H1 (cell line): ENCODE measurements at regions not wholly inside any gene's neighbourhood (a gene's known extent, or its start where the extent isn't known, plus 50 kb on each side); places are given as distances from the start of the nearest gene placed in this dataset.

Source experiments
- CTCF ChIA-PET: fragments of 300-600 bp; sonication (Branson Sonifier 250); formaldehyde crosslinking; loops from one replicate; lab custom pipeline; 2021; ENCODE audit not compliant: partially characterized antibody; lab: Charles Lee
- POLR2A ChIA-PET: fragments of 300-600 bp; sonication (Branson Sonifier 250); formaldehyde crosslinking; loops from one replicate; lab custom pipeline; 2021; ENCODE audit warnings: inconsistent platforms; ENCODE audit not compliant: partially characterized antibody; lab: Charles Lee
- DNase-seq, 2 experiments: peaks; one replicate each; pipeline versions ENCODE4 v3.0.0 to v3.0.0-alpha.2; 2010 to 2022; ENCODE audit warnings: low spot score in 2 of 2, low read depth in 1 of 2, mixed read lengths in 1 of 2
- FAIRE-seq: peaks from 2 replicates; lab custom pipeline; 2011; peaks lifted over from hg19 to GRCh38; lab: Jason Lieb, UNC
- H2AFZ ChIP-seq: 2 replicates; pipeline ENCODE4 v1.8.1; 2012; ENCODE audit warnings: low read length, inconsistent platforms
- H2AK5ac ChIP-seq: 2 replicates; pipeline ENCODE4 v1.6.1; 2013; ENCODE audit warnings: low read depth, low read length
- H2BK120ac ChIP-seq: replicated peaks from 2 replicates; pipeline ENCODE3; 2013; ENCODE audit warnings: low read depth, low read length, inconsistent platforms
- H2BK12ac ChIP-seq: 2 replicates; pipeline ENCODE4 v1.6.1; 2013; ENCODE audit warnings: low read depth, low read length
- H2BK15ac ChIP-seq: 2 replicates; pipeline ENCODE4 v1.6.1; 2013; ENCODE audit warnings: low read length
- H2BK20ac ChIP-seq: 2 replicates; pipeline ENCODE4 v1.6.1; 2013; ENCODE audit warnings: low read length
- H2BK5ac ChIP-seq: 2 replicates; pipeline ENCODE4 v1.6.1; 2013; ENCODE audit warnings: low read depth, low read length
- H3K14ac ChIP-seq: 2 replicates; pipeline ENCODE4 v1.6.1; 2013; ENCODE audit warnings: inconsistent platforms; ENCODE audit not compliant: insufficient read length
- H3K18ac ChIP-seq: 2 replicates; pipeline ENCODE4 v1.6.1; 2013; ENCODE audit warnings: low read length; ENCODE audit errors: extremely low read depth
- H3K23ac ChIP-seq: 2 replicates; pipeline ENCODE4 v1.6.1; 2013; ENCODE audit warnings: inconsistent platforms; ENCODE audit not compliant: insufficient read length
- H3K23me2 ChIP-seq: 2 replicates; pipeline ENCODE4 v1.6.1; 2013; ENCODE audit warnings: low read depth, low read length
- H3K27ac ChIP-seq: 2 replicates; pipeline ENCODE4 v1.6.1; 2011; ENCODE audit warnings: low read depth, low read length, inconsistent platforms
- H3K27me3 ChIP-seq, 4 experiments: replicated peaks in 1 of 4; 1 replicate in 1 of 4; 2 replicates in 3 of 4; pipeline versions ENCODE4 v1.6.1 to v1.8.1; 2011 to 2013; ENCODE audit warnings: low read length in 3 of 4, mild to moderate bottlenecking in 3 of 4, inconsistent platforms in 2 of 4, mixed read lengths in 2 of 4, moderate library complexity in 1 of 4; ENCODE audit not compliant: control insufficient read depth in 3 of 4, insufficient read depth in 3 of 4; ENCODE audit errors: extremely low read depth in 1 of 4
- H3K36me3 ChIP-seq, 4 experiments: 2 replicates each; pipeline versions ENCODE4 v1.6.1 to v1.8.1; 2011 to 2013; ENCODE audit warnings: mild to moderate bottlenecking in 4 of 4, low read length in 3 of 4, moderate library complexity in 2 of 4, control low read depth in 1 of 4, inconsistent platforms in 1 of 4; ENCODE audit not compliant: insufficient read depth in 4 of 4, control insufficient read depth in 2 of 4
- H3K4ac ChIP-seq: replicated peaks from 2 replicates; pipeline ENCODE3; 2013; ENCODE audit warnings: low read length, low read depth, mixed read lengths, inconsistent platforms; ENCODE audit not compliant: insufficient read length
- H3K4me1 ChIP-seq, 4 experiments: replicated peaks in 1 of 4; 1 replicate in 1 of 4; 2 replicates in 3 of 4; pipeline versions ENCODE4 v1.6.1 to v1.8.1; 2011 to 2013; ENCODE audit warnings: low read length in 3 of 4, inconsistent platforms in 2 of 4, mixed read lengths in 1 of 4; ENCODE audit not compliant: insufficient read depth in 4 of 4, control insufficient read depth in 3 of 4
- H3K4me2 ChIP-seq, 2 experiments: 2 replicates each; pipeline versions ENCODE4 v1.6.1 to v1.8.1; 2011 to 2013; ENCODE audit warnings: low read depth in 2 of 2, low read length in 2 of 2, control low read depth in 1 of 2, inconsistent platforms in 1 of 2, mild to moderate bottlenecking in 1 of 2; ENCODE audit not compliant: insufficient read depth in 1 of 2
- H3K4me3 ChIP-seq, 4 experiments: fragments of 200-600, 300-600 bp in 1 of 4; sonication (generic), shearing (Covaris generic), sonication (Bioruptor Twin) in 1 of 4; 2 replicates each; pipeline versions ENCODE4 v1.5.1 to v1.8.1; 2011 to 2016; ENCODE audit warnings: low read length in 4 of 4, low read depth in 3 of 4, control low read depth in 2 of 4, inconsistent platforms in 2 of 4, mild to moderate bottlenecking in 2 of 4, mixed read lengths in 1 of 4, moderate library complexity in 1 of 4; ENCODE audit not compliant: insufficient read depth in 2 of 4; ENCODE audit errors: extremely low read depth in 1 of 4
- H3K56ac ChIP-seq: replicated peaks from 2 replicates; pipeline ENCODE3; 2013; ENCODE audit warnings: low read depth, mild to moderate bottlenecking, mixed read lengths, low read length, inconsistent platforms; ENCODE audit not compliant: insufficient read length
- H3K79me1 ChIP-seq: 2 replicates; pipeline ENCODE4 v1.6.1; 2013; ENCODE audit warnings: low read depth, low read length, control low read depth
- H3K79me2 ChIP-seq, 2 experiments: 2 replicates each; pipeline versions ENCODE4 v1.6.1 to v1.8.1; 2012 to 2013; ENCODE audit warnings: low read length in 2 of 2, mild to moderate bottlenecking in 2 of 2, inconsistent platforms in 1 of 2; ENCODE audit not compliant: insufficient read depth in 2 of 2, control insufficient read depth in 1 of 2
- H3K9ac ChIP-seq, 4 experiments: replicated peaks in 1 of 4; 1 replicate in 1 of 4; 2 replicates in 3 of 4; pipeline versions ENCODE4 v1.6.1 to v1.8.1; 2011 to 2013; ENCODE audit warnings: low read depth in 3 of 4, low read length in 3 of 4, control low read depth in 2 of 4, mild to moderate bottlenecking in 2 of 4, moderate library complexity in 2 of 4, inconsistent platforms in 1 of 4; ENCODE audit errors: extremely low read depth in 1 of 4
- H3K9me3 ChIP-seq, 2 experiments: 2 replicates each; pipeline versions ENCODE4 v1.6.1 to v1.8.1; 2012 to 2013; ENCODE audit warnings: mild to moderate bottlenecking in 2 of 2, moderate library complexity in 2 of 2, control low read depth in 1 of 2, inconsistent platforms in 1 of 2, low read depth in 1 of 2, low read length in 1 of 2, mixed read lengths in 1 of 2; ENCODE audit not compliant: insufficient read depth in 2 of 2
- H4K20me1 ChIP-seq, 2 experiments: replicated peaks in 1 of 2; 2 replicates each; pipeline versions ENCODE3 to v1.8.1; 2011 to 2013; ENCODE audit warnings: inconsistent platforms in 2 of 2, low read length in 2 of 2, mild to moderate bottlenecking in 1 of 2; ENCODE audit not compliant: insufficient read depth in 2 of 2, control insufficient read depth in 1 of 2
- H4K5ac ChIP-seq: 2 replicates; pipeline ENCODE4 v1.6.1; 2013; ENCODE audit warnings: low read length, low read depth, mixed read lengths, inconsistent platforms; ENCODE audit not compliant: insufficient read length
- H4K8ac ChIP-seq: 2 replicates; pipeline ENCODE4 v1.8.0; 2013; ENCODE audit warnings: mild to moderate bottlenecking, moderate library complexity, low read length, inconsistent platforms; ENCODE audit not compliant: insufficient read depth; ENCODE audit errors: extremely low read depth
- H4K91ac ChIP-seq: replicated peaks from 2 replicates; pipeline ENCODE3; 2013; ENCODE audit warnings: low read length, mixed read lengths, inconsistent platforms; ENCODE audit not compliant: insufficient read length
- CBX8 ChIP-seq: fragments of 300-800, 300-1000 bp; sonication (generic); IDR thresholded peaks from 2 replicates; pipeline ENCODE4 v1.7.1; 2016; ENCODE audit warnings: low read depth, low read length, borderline replicate concordance
- CHD2 ChIP-seq: IDR thresholded peaks from 2 replicates; pipeline ENCODE4 v1.6.1; 2012; ENCODE audit warnings: low read length, improper control_type of control experiment
- HDAC2 ChIP-seq, 2 experiments: fragments of 300-600 bp in 1 of 2; sonication (generic) in 1 of 2; IDR thresholded peaks; 2 replicates each; pipeline ENCODE4 v1.6.1; 2011 to 2012; ENCODE audit warnings: low read depth in 2 of 2, low read length in 2 of 2, mild to moderate bottlenecking in 2 of 2, moderate library complexity in 2 of 2, borderline replicate concordance in 1 of 2, inconsistent platforms in 1 of 2
- NRF1 ChIP-seq: IDR thresholded peaks from 2 replicates; pipeline ENCODE4 v1.6.1; 2011; ENCODE audit warnings: mild to moderate bottlenecking, low read depth, low read length, improper control_type of control experiment
- SUZ12 ChIP-seq: fragments of 200-600 bp; sonication (generic); IDR thresholded peaks from 2 replicates; pipeline ENCODE4 v1.6.1; 2012; ENCODE audit warnings: mild to moderate bottlenecking, inconsistent platforms, low read length, moderate library complexity, mixed read lengths
- WGBS, 2 experiments: shearing (Covaris generic) in 1 of 2; methylation state at CpG; one replicate each; pipeline versions ENCODE4 v1.1.6 to v1.1.7; 2013 to 2015; ENCODE audit warnings: low lambda C conversion rate in 2 of 2, mixed read lengths in 2 of 2, inconsistent platforms in 1 of 2, low coverage in 1 of 2, missing lambda C conversion rate in 1 of 2; ENCODE audit not compliant: insufficient replicate concordance in 2 of 2, insufficient coverage in 1 of 2, insufficient read length in 1 of 2; ENCODE audit errors: extremely low coverage in 1 of 2, missing lambda C conversion rate in 1 of 2; 5-methylcytosine and 5-hydroxymethylcytosine counted together

DNA sequence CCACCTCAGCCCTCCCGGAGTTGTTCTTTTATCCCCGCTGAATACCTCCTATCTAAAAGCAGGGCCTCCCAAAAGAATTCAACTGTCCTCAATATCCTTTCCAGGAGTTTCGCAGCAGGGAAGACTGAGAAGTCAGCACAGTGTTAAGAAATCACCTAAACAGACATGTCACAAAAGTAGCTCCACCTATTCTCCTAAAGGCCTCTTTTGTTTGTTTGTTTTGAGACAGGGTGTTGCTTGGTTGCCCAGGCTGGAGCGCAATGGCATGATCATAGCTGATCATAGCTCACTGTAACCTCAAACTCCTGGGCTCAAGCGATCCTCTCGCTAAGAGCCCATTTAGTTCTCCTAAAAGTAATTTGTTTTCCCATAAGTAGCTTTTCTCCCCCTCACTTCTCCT, 53.8 kb downstream of the TEX44 start:
- Histone ChIP-seq H3K4me2 (no peak overlapping the region), H2BK20ac (no peak overlapping the region), H3K9me3 (no peaks in the 10 kb centered on the region), H2BK120ac (no peak overlapping the region), H4K8ac (no peak overlapping the region), H3K36me3 (no peaks in the 10 kb centered on the region), H3K18ac (no peak overlapping the region), H4K20me1 (no peaks in the 10 kb centered on the region), H3K14ac (no peak overlapping the region), H4K5ac (no peak overlapping the region), H3K4me1 (peaks cover 3 to 9% (median 3%) of the 10 kb centered on the region in 4 experiments; a peak in 5 of 7 replicates), H2BK5ac (no peak overlapping the region), H3K79me1 (no peaks in the 10 kb centered on the region), H2AFZ (no peak overlapping the region), H3K56ac (no peak overlapping the region), H2AK5ac (no peak overlapping the region), H2BK15ac (no peak overlapping the region), H3K79me2 (no peaks in the 10 kb centered on the region), H3K4ac (no peak overlapping the region), H3K27ac (no peak overlapping the region), H3K4me3 (no peak overlapping the region), H3K9ac (no peak overlapping the region), H3K23me2 (no peaks in the 10 kb centered on the region), H4K91ac (no peak overlapping the region), H3K27me3 (no peaks in the 10 kb centered on the region), H2BK12ac (no peak overlapping the region), H3K23ac (no peak overlapping the region)
- DNase-seq = no peak
- ChIA-PET POLR2A (interaction anchor here (0.7 to 3.7 kb wide), 13 partner anchors 9 to 63 kb away, joined by 3 to 28 read pairs (median 4); no protein-coding TSS in a partner anchor), CTCF (interaction anchor here (0.6 to 8.4 kb wide), 18 partner anchors 12 to 625 kb away, joined by 3 to 163 read pairs (median 4); no protein-coding TSS in a partner anchor)
- no peak for FAIRE-seq
- WGBS, 2 experiments = 91% methylated on average over 6 of the region's 6 CpGs; no CpG with 5 or more reads in 1 of the 2 experiments
- TF ChIP-seq CHD2 (no peak), NRF1 (no peak), CBX8 (no peak), SUZ12 (no peak), HDAC2 (IDR thresholded peaks at IDR 0.05; ENCODE audit: borderline replicate concordance in 1 of 2, low read depth in 2 of 2, low read length in 2 of 2) (no peak)
